ENCODE measurements at regions not wholly inside any gene's neighbourhood (a gene's known extent, or its start where the extent isn't known, plus 50 kb on each side); places are given as distances from the start of the nearest gene placed in this dataset.

DNA sequence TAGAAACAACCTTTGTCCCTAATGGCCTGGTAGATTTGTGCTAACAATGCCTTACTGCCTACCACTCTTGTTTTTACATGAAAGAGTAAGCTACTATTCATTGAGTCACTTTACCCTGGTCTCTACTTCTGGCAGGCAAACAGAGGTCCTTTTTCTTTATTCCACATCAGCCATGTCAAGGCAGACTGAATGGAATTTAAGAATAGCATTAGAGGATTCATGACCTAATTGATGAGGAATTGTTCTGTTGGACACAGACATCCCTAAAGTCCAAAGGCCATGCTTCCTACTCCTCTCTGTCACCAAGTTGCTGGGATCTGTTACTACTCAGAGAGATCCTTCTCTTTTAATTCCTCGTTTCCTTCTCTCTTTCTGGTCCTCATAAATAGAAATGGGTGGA is 229.1 kb upstream of the ZP4 start:
- DNase-seq (ENCODE audit: low read depth, low spot score): no peak

DNA sequence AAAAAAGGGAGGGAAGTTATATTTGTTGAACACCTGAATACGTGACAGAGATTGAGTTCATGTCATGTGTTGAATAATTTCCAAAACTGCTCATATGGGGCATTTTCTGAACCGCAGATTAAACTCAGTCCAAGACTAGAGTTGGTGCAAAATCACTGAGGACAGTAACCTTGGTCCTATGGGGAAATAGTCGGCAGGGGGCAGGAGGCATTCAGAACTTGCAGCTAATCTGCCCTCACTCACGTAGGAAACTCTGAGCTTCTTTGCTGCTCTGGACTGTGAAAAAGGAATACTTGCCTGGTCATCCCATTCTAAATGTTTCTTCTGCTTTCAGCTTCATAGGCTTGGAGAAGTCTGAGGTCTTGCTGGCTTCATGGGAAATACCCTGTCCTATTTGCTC is 228.3 kb upstream of the ZP4 start:
- no peak for DNase-seq (ENCODE audit: low read depth, low spot score)

DNA sequence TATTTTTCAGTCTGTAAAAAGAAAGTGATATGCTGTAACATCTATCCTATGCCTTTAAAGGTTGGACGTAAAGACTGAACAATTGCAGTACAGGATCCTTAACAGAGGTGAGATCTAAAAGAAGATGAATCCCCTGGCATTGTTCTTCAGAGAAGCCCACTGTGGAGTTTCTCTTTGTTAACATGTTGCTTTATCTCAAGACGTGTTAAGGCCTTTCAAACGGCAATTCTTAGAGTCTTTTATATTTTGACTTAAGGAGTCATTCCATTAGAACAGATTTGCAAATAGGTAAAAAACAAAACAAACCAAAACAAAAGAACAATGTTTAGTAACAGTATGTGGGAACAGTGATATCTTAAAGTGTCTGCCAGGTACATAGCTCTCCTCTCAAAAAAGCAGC is 225.1 kb upstream of the ZP4 start:
- DNase-seq (ENCODE audit: low read depth, low spot score): no peak

DNA sequence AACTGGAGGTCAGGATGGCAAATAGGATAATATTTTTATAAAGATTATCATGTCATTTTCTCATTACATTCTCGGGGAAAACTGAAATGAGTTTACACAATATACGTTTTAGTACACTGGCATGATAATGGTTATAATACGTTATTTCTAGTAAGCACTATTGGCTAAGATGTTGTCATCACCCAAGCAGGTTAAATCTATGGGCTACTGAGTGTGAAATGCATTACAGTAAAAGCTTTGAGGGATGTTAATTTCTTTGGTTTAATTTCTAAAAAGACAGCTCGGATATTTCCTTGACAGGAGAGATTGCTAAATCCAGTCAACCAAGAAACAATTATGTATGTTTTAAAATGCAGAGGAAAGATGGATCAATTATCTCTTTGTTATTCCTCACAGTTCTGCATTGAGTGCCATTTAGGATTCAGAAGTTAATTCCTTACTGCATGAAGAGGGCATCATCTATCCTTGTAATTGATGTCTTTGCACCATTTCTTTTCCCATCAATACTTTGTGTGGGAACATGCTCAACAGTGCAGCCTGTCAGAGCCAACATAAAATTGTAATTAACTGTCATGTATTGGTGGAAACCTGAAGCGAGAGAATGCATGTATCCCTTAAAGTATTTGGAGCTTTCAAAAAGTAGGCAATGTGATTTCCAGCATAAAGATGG is 222.4 kb upstream of the ZP4 start:
- DNase-seq (ENCODE audit: low read depth, low spot score): no peak

DNA sequence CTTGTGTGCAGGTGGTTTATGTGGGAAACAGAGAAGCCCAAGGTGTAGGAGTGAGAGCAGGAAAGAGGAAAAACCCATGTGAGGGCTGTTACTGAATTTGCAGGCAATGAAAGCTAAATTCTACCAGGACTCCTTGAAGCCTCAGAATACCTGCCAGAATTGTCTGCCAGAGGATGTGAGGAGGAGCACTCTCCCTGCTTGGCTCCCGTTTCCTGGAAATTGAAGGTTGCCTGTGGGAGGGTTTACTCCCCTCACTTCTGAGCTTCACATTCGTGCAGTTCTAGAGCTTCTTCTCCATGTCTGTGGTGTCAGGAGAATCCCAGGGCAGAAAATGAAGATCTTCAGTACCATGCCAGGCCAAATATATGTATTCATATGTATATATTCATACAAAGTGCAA is 220.8 kb upstream of the ZP4 start:
- no peak for DNase-seq (ENCODE audit: low read depth, low spot score)

DNA sequence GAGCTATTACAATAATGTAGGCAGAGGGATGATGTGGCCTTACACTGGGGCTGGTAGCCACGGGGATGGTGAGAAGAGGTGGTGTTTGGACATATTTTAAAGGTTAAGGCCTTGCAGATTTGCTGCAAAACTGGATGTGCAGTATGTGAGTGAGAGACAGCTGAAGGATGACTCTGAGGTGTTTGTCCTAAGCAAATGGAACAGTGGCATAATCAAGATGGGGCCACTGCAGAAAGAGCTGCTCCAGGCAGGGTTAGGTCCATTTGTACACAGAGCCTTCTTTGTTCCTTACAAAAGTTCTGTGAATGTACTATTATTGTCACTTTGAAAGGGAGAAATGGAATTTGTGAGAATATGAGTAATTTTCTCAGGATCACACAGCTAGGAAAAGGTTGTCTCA is 220.4 kb upstream of the ZP4 start:
- no peak for DNase-seq (ENCODE audit: low read depth, low spot score)

DNA sequence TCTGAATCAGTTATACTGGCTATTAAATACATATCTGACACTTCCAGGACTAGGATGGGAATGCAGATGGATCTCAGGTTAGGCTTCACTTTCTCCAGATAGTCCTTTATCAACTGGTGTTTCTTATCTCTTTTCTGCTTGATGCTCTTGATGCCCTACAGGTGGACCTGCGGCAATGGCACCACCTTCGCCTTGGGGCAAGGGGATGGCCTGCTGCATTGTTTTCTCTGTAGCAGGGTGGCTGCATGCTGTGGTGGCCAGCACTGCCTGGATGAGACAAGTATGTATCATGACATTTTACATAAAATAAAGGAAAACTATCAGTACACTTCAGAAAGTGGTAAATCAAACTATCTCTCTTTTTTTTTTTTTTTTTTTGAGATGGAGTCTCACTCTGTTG is 217.7 kb upstream of the ZP4 start:
- DNase-seq (ENCODE audit: low read depth, low spot score): no peak

DNA sequence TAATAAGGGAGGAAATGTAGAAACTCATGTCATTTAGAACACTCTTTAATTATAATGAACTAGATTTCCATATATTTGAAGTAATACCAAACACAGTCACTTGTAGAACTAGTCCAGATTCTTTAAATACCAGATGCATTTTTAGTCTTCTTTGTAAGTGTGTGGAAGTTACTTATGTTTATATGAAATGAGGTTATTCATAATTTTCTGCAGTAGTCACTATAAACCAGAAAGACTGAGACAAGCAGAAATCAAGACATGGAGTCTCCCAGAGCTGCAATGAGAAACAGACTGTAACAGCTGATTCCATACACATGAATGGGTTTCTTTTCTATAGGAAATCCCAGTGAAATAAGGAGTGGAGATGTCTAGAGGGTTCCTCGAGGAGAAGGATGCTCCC is 216.6 kb upstream of the ZP4 start:
- no peak for DNase-seq (ENCODE audit: low read depth, low spot score)

DNA sequence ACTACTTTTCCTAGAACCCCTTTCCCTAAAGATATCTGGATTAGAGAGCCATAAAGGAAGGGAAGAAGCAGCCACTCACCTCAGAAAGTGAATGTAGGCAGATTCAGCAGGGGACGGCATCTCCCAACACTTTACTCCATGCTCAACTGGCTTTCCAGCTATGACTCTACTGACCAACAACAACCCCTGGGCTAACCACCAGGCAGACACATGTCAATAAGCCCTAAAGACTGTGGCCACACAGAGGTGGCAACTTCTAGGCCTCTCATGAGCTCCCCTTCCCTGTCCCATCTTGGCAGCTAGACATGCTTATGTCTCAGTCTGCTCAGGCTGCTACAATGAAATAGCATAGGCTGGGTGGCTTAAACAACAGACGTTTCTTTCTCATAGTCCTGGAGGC is 214.0 kb upstream of the ZP4 start:
- no peak for DNase-seq (ENCODE audit: low read depth, low spot score)

DNA sequence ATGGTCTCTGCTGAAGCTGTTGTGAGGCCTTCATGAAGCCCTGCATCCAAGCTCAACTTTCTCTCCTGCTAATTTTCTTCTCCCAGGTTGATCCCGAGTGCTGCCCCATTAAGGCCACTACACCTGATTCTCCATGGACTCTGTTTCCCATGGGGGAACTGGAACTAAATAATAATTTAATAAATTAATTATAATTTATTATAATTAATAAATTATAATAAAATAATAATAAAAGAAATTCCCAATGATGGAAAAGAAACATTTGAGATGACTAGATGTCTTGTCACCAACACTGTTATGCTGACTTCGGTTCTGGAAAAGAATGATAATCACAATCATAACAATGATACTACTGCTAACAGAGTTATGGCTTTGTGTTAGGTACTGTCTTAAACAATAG is 211.2 kb upstream of the ZP4 start:
- DNase-seq (ENCODE audit: low read depth, low spot score): no peak

DNA sequence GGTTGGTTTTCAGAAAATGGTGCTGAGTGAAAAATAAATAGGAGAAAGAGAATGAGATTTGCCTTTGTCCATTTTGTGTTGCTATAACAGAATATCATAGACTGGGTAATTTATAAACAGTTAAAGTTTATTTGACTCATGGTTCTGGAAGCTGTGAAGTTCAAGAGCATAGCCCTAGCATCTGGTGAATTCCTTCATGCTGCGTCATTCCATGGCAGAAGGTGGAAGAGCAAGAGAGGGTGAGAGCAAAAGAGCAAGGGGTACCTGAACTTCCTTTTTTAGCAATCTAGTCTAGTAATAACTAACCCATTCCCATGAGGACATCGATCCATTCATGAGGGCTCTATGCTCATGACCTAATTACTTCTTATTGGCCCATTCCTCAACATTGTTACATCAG is 209.1 kb upstream of the ZP4 start:
- no peak for DNase-seq (ENCODE audit: low read depth, low spot score)

DNA sequence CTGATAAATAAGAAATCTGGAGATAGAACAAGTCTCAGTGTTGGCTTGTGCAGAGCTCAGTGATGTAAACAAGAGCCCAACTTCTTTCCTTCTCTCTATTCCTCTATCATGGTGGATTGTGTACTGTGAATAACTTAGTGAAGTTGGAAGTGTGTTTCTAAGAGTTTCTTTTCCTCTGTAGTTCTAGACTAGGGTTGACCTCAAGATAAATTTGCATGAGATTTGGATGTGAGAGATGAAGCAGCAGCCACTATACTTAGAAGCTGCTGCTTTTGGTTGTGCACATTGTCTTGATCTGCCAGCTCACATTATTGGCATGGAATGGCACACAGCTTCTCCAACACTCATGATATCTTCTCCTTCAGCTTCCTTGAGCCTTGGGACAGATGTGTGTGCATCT is 198.9 kb upstream of the ZP4 start:
- DNase-seq (ENCODE audit: low read depth, low spot score): no peak

DNA sequence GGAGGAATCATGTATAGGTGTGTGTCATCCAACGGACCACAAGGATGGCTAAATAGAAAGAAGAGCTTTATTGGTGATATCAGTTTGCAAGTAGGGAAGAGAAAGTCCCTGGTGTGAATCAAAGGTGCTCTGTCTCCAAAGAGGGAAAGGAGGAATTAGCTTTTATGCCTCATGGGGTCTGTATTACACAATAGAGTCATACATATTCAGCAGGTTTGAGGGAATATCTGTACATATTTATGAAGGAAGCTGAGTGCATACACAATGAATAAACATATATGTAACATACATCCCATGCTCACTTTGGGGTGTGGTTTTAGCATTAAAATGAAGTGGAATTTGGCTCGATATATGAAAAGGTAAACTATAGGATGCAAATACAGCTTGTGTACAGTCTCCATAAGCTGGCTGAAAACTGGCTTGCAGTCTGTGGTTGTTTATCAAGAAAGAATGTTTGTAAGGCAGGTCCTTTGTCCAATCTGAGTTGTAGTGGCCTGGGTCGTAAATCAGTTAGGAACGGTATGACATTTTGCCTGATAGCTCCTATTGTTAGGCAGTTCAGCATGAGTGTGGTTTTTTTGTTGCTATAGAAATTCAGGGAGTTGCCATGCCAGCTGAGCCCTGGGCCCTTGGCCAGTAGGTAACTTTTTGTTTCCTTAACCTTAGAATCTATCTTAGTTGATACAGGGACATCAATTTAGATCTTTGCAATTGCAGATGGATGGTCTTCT is 198.0 kb upstream of the ZP4 start:
- DNase-seq (ENCODE audit: low read depth, low spot score): no peak

DNA sequence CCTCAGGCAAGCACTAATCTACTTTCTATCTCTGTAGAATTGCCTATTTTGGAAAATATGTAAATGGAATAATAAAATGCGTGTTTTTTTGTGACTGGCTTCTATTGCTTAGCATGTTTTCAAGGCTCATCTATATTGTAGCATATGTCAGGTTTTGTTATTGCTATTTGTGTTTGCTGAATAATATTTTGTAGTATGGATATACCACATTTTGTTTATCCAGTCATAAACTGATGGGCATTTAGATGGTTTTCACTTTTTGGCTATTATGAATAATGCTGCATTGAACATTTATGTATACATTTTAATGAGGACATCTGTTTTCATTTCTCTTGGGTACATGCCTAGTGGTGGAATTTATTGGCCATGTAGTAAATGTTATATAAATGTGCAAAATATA is 183.3 kb upstream of the ZP4 start:
- DNase-seq (ENCODE audit: low read depth, low spot score): no peak

DNA sequence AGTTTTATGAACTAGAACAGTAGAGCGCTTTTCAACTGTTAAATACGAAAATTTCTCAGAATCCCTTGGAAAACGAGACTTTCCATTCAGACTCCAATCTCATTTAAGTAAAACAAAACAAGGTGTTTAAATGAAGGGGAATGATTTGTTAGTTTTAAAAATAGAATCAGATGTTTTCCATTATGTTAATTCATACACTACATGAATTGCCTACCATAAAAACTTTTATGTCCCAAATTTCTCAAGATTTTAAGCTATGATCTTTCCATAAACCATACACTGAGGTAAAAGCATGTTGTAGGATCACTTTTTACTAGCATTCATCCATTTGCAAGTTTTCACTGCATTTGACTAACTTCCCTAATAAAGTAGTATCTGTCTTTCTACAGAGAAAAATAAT is 180.3 kb upstream of the ZP4 start:
- no peak for DNase-seq (ENCODE audit: low read depth, low spot score)

DNA sequence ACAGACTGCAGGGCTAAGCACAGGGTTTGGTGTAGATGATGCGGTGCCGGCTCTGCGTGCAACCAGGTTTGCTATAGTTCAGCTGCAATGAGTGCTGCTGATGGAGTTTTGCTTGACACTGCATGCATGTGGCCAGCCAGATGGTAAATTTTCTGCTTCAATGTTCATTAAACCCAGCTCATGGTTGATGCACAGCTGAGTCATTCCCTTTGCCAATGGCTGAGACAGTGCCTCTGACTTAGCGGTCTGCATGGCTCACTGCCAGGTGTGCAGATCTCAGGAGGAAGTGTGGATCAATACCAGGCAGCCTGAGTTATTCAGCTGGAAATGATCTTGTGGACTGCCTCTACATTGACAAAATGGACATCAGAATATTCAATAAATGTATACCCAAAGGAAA is 172.7 kb upstream of the ZP4 start:
- DNase-seq (ENCODE audit: low read depth, low spot score): no peak

DNA sequence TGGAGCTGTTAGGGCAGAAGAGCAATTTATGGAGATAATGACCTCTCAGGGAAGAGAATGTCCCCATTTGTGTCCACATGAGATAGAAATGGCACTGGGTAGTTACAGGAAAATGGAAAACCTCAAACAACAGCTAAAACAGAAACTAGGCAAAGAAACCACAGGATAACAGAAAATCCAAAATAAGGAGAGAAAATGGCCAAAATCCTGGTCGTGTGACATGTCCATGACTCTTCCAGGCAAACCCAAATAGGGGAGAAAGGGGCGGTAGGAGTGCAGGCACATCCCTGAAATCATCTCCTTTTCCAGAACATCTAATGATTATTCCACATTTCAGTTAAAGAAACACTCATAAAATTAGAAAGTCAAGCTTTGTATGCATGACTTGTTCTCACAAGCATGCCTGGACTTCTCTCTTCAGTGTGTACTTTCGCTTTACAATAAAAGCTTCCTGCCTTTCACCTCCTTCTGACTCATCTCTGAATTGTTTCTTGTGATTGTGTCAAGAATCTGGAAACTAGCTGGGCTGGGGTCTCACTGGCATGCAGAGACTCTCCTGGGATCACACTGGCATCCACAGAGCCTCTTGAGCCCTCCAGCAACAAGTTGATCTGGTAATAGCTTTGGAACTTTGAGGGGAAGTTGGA is 171.4 kb upstream of the ZP4 start:
- no peak for DNase-seq (ENCODE audit: low read depth, low spot score)

DNA sequence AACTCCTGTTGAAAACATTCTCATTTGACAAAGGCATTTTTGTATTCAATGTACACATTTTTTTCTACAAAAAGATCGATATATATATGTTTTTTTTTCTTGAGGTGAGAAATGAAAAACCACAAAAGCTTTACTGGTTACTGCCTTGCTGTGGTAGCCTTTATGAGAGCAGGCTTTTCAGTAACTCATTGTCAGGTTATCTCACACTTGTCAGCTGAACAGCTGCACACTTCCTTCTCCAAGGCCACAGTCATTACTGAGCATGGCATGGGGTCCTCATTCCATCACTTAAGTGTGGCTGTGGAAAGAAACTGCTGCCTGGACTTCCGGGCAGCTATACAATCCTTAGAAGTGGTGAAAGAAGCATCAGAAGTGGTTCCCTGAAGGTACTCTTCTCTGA is 169.3 kb upstream of the ZP4 start:
- no peak for DNase-seq (ENCODE audit: low read depth, low spot score)

DNA sequence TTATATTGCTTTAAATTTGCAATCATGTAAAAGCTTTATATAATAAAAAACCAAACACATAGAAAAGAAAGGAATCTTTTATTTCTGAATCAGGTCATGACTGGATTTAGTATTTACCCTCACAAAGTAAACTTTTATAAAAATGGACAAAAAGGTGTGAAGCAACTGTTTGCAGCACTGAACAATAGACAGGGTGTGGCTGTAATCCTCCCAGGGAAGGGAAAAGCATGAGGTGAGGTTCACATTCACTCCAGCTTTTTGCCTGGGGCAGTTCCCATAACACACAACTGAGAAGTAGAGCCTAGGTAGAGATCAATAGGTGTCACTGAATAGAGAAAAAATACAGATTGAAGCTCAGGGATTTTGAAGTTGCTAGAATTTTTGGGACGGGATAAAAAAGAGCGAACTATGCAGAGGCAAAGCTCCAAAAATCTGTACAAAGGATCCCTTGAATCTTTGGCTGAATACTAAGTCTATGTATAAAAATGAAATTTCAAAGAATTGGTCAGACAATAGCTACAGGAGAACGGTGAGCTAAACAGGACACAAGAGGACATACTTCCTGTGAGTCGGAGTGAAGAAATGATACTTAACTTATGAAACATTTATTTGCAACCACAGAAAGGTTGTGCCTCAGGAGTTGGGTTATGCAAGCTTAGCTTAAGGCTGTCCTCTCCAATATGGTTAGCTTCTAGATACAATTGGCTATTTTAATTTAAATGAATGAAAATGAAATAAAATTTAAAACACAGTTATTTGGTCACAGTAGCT is 162.0 kb upstream of the ZP4 start:
- no peak for DNase-seq (ENCODE audit: low read depth, low spot score)

DNA sequence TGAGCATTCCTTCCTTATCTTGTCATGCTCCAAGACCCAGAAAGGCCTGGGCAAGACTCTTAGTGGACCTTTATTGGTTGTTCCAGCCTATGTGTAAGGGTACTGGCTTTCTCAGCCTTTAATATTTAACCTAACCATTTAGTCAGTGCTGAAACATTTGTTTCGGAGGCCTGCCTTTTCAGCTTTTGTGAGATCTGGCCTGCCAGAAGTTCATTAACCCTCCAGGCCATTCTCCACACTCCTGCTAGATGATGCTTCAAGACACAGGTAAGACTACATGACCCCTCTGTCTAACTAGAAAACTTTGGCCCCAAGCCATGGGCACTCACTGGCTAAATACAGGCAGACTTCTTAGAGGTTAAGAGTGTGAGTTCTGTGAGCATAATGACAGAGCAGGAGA is 138.4 kb upstream of the ZP4 start:
- no peak for DNase-seq (ENCODE audit: low read depth, low spot score)

DNA sequence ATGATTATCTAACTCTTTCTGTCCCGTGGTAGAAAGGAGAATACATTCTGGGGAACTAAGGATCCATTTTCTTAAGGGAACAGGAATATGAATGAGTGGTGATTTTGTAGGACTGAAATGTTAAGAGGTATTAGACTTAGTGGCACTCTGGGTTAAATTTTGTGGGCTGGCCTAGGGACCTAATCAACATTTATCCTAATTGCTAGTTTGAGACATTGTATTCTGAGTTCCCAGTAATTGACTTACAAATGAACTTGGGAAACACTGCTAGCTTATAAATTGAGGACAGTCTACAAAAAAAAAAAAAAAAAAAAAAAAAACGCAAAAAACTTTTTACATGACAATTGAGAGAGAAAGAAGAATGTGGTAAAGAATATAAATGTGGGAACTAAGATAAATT is 136.6 kb upstream of the ZP4 start:
- DNase-seq (ENCODE audit: low read depth, low spot score): no peak

DNA sequence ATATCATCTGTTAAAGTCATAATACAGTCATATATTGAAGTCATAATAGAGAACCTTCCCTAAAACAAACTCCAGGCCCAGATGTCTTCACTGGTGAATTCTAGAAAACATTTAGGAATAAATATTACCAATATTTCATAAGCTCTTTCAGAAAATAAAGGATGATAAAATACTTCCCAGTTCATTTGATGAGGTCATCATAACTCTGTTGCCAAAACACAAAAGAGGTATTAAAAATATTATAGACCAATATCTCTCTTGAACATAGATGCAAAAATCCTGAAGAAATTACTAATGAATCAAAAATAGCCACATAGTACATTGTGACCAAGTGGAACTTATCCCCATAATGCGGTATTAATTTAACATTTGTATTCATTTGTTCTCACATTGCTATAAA is 132.4 kb upstream of the ZP4 start:
- no peak for DNase-seq (ENCODE audit: low read depth, low spot score)

DNA sequence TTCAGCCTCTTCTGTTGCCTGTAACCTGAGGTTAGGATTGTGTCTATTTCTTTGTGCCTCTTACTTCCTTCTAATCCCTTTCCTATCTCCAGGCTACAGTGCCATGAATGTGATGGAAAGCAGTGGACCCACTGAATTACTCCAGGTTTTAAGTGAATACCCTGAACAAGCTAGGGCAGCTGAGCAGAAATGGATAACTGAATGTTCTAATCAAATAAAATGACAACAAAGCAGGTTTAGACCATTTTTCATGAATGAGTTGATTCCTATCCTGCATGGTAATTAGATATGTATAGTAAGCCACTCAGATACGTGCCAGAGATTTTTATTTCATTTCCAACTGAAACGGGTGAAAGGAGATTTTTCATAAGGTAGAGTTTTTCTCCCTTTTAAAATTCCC is 127.5 kb upstream of the ZP4 start:
- DNase-seq (ENCODE audit: low read depth, low spot score): no peak

All from brain pericyte (primary cell).